ENCODE measurements at regions not wholly inside any gene's neighbourhood (a gene's known extent, or its start where the extent isn't known, plus 50 kb on each side); places are given as distances from the start of the nearest gene placed in this dataset.

DNA sequence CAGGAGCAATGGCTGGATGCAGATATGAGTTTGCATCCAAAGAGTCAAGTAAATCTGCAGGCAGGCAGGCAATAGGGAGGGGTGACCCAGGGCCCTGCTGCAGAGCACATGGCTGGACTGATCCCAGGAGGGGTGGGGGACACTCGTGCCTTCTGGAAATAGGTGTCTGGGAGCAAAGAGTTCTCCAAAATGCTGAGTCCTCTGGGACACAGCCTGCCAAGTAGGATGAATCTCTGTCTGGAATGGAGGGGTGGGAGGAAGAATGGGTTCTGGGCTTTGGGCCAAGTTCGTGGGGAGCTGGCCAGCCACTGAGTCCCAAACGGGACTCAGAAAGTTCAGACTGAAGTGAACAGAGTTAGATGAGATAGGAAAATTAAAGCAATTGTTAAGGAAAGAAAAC is 214.5 kb downstream of the MTHFS start:
- TF ChIP-seq, protein P1, sequence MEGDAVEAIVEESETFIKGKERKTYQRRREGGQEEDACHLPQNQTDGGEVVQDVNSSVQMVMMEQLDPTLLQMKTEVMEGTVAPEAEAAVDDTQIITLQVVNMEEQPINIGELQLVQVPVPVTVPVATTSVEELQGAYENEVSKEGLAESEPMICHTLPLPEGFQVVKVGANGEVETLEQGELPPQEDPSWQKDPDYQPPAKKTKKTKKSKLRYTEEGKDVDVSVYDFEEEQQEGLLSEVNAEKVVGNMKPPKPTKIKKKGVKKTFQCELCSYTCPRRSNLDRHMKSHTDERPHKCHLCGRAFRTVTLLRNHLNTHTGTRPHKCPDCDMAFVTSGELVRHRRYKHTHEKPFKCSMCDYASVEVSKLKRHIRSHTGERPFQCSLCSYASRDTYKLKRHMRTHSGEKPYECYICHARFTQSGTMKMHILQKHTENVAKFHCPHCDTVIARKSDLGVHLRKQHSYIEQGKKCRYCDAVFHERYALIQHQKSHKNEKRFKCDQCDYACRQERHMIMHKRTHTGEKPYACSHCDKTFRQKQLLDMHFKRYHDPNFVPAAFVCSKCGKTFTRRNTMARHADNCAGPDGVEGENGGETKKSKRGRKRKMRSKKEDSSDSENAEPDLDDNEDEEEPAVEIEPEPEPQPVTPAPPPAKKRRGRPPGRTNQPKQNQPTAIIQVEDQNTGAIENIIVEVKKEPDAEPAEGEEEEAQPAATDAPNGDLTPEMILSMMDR (IDR thresholded peaks at IDR 0.05; ENCODE audit: low read depth, low read length) = no peak
- TF ChIP-seq POLR2A (IDR thresholded peaks at IDR 0.05; ENCODE audit: extremely low read depth, insufficient read length) = no peak
- TF ChIP-seq, protein P2, sequence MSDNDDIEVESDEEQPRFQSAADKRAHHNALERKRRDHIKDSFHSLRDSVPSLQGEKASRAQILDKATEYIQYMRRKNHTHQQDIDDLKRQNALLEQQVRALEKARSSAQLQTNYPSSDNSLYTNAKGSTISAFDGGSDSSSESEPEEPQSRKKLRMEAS (IDR thresholded peaks at IDR 0.05; ENCODE audit: low read depth, low read length) = no peak
